Suprapubic skin (tissue), 3 donors: ENCODE measurements at regions not wholly inside any gene's neighbourhood (a gene's known extent, or its start where the extent isn't known, plus 50 kb on each side); places are given as distances from the start of the nearest gene placed in this dataset.

Source experiments
- EP300 ChIP-seq: sonication (generic); formaldehyde crosslinking; IDR thresholded peaks from one replicate; pipeline ENCODE4 v1.6.1; 2017; ENCODE audit warnings: antibody characterized with exemption
- TF ChIP-seq, protein P1 (sequence below), 2 donors: fragments of 200-600 bp in 1 of 2; fragments of 450-650 bp in 1 of 2; sonication (generic) in 1 of 2; IDR thresholded peaks; one replicate each; pipeline ENCODE4 v1.5.1; 2016 to 2019; ENCODE audit warnings: antibody characterized with exemption in 2 of 2, mild to moderate bottlenecking in 1 of 2, moderate library complexity in 1 of 2

DNA sequence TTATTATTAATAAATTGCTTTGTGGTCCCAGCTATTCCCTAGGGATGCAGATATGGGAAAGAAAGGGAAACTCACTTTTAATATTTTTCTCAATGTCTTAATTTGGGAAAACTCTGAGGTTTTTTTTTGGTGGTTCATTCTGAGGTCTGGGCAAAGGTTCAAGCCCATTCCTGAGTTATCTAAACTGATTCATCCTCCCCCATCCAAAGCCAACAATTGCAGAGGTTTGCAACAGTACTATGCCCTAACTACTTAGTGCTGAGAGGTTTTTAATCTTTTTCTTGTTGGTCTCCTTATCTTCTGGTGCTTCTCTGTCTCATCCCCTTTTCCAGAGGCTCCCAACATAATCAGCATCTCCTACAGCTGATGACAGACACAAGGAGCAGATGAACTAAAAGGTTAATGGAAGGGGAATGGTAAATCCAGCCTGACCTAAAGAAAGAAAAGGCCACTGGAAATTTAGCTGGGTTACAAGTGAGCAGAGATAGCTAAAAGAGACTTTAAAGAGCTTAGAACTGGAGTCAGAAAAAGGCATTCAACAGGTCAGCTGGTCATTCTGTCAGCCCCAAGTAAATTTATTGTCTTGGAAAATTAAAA, 390.4 kb downstream of the TGFB2 start:
- TF ChIP-seq, protein P1, sequence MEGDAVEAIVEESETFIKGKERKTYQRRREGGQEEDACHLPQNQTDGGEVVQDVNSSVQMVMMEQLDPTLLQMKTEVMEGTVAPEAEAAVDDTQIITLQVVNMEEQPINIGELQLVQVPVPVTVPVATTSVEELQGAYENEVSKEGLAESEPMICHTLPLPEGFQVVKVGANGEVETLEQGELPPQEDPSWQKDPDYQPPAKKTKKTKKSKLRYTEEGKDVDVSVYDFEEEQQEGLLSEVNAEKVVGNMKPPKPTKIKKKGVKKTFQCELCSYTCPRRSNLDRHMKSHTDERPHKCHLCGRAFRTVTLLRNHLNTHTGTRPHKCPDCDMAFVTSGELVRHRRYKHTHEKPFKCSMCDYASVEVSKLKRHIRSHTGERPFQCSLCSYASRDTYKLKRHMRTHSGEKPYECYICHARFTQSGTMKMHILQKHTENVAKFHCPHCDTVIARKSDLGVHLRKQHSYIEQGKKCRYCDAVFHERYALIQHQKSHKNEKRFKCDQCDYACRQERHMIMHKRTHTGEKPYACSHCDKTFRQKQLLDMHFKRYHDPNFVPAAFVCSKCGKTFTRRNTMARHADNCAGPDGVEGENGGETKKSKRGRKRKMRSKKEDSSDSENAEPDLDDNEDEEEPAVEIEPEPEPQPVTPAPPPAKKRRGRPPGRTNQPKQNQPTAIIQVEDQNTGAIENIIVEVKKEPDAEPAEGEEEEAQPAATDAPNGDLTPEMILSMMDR (IDR thresholded peaks at IDR 0.05): no peak
- no peak for TF ChIP-seq EP300
